ENCODE measurements at regions not wholly inside any gene's neighbourhood (a gene's known extent, or its start where the extent isn't known, plus 50 kb on each side); places are given as distances from the start of the nearest gene placed in this dataset.

- TF ChIP-seq POLR2A (IDR thresholded peaks at IDR 0.05) (no peak), CTCF (IDR thresholded peaks at IDR 0.05) (no peak), EP300 (IDR thresholded peaks at IDR 0.05) (no peak), POLR2AphosphoS5 (IDR thresholded peaks at IDR 0.05) (no peak)
- Histone ChIP-seq H3K36me3 (no peaks in the 10 kb centered on the region), H3K27ac (no peak overlapping the region), H3K27me3 (no peaks in the 10 kb centered on the region), H3K9me3 (peaks cover 0 to 5% (median 0%) of the 10 kb centered on the region in 4 donors), H3K4me3 (no peak overlapping the region), H3K4me1 (no peaks in the 10 kb centered on the region)
- intact Hi-C loops (cut with DNase I; ENCODE audit: low total_unique reads) = no loop called here
- 79 to 87% (median 80%) methylated on average over 3 of the region's 3 CpGs for WGBS, 5 donors
- DNase-seq = no peak
These were observed 253.4 kb upstream of the MDFIC2 start for GRCh38 chr3:70565861-70566260.

DNA sequence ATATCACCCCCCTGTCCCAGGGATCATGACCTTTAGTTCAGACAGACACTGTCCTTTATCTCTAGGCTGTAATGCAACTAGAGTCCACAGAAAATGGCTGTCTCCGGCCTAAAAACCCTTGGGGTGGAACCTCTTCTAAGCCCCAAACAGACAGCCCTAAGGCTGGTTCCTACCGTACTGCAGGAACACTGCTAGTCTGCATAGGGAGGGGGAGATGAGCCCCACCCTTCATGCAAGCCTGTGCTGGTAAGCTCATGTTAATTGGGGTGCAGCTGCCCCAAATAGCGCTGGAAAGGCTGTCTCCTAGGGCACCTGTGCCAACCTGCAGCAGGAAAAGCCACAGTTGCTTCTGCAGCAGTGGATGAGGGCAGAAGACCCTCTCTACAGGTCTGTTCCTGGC is 252.1 kb upstream of the MDFIC2 start:
- Histone ChIP-seq H3K4me1 (no peaks in the 10 kb centered on the region), H3K27me3 (no peaks in the 10 kb centered on the region), H3K27ac (no peak overlapping the region), H3K36me3 (no peaks in the 10 kb centered on the region), H3K4me3 (no peak overlapping the region), H3K9me3 (peaks cover 0 to 5% (median 0%) of the 10 kb centered on the region in 4 donors)
- 36 to 78% (median 58%) methylated on average over 2 to 3 of the region's 3 CpGs for WGBS, 5 donors
- DNase-seq = no peak
- TF ChIP-seq POLR2AphosphoS5 (IDR thresholded peaks at IDR 0.05) (no peak), POLR2A (IDR thresholded peaks at IDR 0.05) (no peak), EP300 (IDR thresholded peaks at IDR 0.05) (no peak), CTCF (IDR thresholded peaks at IDR 0.05) (no peak)
- intact Hi-C loops (cut with DNase I; ENCODE audit: low total_unique reads) = no loop called here

DNA sequence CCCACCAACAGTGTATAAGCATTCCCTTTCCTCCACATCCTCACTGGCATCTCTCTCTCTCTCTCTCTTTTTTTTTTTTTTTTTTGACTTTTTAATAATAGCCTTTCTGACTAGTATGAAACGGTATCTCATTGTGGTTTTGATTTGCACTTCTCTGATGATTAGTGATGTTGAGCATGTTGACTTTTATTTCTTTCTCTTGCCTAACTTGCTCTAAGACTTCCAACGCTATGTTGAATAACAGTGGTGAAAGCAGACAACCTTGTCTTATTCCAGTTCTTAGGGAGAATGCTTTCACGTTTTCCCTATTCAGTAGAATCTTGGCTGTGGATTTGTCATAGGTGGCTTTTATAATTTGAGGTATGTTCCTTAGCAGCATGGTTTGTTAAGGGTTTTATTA is 249.4 kb upstream of the MDFIC2 start:
- Histone ChIP-seq H3K27me3 (no peaks in the 10 kb centered on the region), H3K36me3 (no peaks in the 10 kb centered on the region), H3K9me3 (peaks cover 0 to 5% (median 0%) of the 10 kb centered on the region in 4 donors), H3K4me1 (no peaks in the 10 kb centered on the region), H3K27ac (no peak overlapping the region), H3K4me3 (no peak overlapping the region)
- 72 to 89% (median 78%) methylated on average over 3 of the region's 3 CpGs for whole genome bisulfite sequencing, 5 donors
- no peak for TF ChIP-seq CTCF (IDR thresholded peaks at IDR 0.05)
- TF ChIP-seq POLR2A (IDR thresholded peaks at IDR 0.05) = no peak
- TF ChIP-seq POLR2AphosphoS5 (IDR thresholded peaks at IDR 0.05) = no peak
- TF ChIP-seq EP300 (IDR thresholded peaks at IDR 0.05) = no peak
- intact Hi-C loops (cut with DNase I; ENCODE audit: low total_unique reads) = no loop called here
- no peak for DNase-seq

DNA sequence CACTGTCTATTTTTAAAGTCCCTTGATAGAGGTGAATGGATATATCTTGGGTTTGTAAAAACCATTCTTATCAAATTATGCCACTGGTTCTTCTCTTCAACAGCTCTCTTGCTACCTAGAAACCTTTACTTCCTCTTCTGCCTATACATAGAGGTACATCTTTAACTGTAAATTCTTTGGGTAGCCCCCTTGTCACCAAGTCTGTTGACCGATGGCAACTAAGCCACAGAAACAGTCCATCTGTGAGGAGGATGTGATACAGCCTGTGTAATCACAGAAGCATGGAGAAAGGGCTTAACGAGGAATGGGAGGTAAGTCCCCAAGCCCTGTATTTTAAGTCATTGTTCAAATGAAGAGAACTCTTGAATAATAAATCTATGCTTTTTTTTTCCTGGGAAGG is 246.5 kb upstream of the MDFIC2 start:
- DNase-seq = no peak
- Histone ChIP-seq H3K27me3 (no peaks in the 10 kb centered on the region), H3K4me1 (no peaks in the 10 kb centered on the region), H3K27ac (no peak overlapping the region), H3K4me3 (no peak overlapping the region), H3K36me3 (no peaks in the 10 kb centered on the region), H3K9me3 (peaks cover 0 to 5% (median 0%) of the 10 kb centered on the region in 4 donors)
- TF ChIP-seq EP300 (IDR thresholded peaks at IDR 0.05) (no peak), POLR2AphosphoS5 (IDR thresholded peaks at IDR 0.05) (no peak), CTCF (IDR thresholded peaks at IDR 0.05) (no peak), POLR2A (IDR thresholded peaks at IDR 0.05) (no peak)
- intact Hi-C loops (cut with DNase I; ENCODE audit: low total_unique reads) = no loop called here
- 39 to 68% (median 57%) methylated on average over 2 of the region's 2 CpGs for WGBS, 5 donors

All from stomach (tissue), 8 donors.